Testis (tissue), 2 donors: ENCODE measurements at regions not wholly inside any gene's neighbourhood (a gene's known extent, or its start where the extent isn't known, plus 50 kb on each side); places are given as distances from the start of the nearest gene placed in this dataset.

Experiments used
- POLR2A ChIP-seq: fragments of 450-650 bp; IDR thresholded peaks from one replicate; pipeline ENCODE4 v1.6.1; 2017; ENCODE audit warnings: antibody characterized with exemption, mild to moderate bottlenecking, moderate library complexity
- TF ChIP-seq, protein P1 (sequence below), 3 experiments: fragments of 450-650 bp in 2 of 3; fragments of 200-600 bp in 1 of 3; sonication (generic) in 1 of 3; IDR thresholded peaks; one replicate each; pipeline ENCODE4 v1.5.1; 2016 to 2019; ENCODE audit warnings: antibody characterized with exemption in 3 of 3, mild to moderate bottlenecking in 2 of 3, moderate library complexity in 1 of 3

DNA sequence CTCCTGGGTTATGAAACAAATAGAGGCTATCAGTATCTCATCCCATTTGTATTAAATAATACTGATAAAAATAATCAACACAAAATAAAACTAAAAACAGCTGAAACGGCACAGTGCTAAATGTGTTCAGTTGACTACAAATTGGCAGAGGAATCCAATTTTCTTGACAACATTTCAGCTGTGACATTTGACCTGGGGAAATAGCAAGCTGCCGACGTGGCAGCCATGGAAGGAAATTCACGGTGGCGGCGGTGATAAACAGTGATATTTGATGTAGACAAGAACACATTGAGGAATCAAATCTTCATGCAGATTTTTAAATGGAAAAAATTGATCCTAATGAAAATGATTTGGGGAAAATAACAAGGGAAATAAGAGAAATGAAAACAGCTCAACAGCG is 159.1 kb upstream of the RTL1 start:
- TF ChIP-seq, protein P1, sequence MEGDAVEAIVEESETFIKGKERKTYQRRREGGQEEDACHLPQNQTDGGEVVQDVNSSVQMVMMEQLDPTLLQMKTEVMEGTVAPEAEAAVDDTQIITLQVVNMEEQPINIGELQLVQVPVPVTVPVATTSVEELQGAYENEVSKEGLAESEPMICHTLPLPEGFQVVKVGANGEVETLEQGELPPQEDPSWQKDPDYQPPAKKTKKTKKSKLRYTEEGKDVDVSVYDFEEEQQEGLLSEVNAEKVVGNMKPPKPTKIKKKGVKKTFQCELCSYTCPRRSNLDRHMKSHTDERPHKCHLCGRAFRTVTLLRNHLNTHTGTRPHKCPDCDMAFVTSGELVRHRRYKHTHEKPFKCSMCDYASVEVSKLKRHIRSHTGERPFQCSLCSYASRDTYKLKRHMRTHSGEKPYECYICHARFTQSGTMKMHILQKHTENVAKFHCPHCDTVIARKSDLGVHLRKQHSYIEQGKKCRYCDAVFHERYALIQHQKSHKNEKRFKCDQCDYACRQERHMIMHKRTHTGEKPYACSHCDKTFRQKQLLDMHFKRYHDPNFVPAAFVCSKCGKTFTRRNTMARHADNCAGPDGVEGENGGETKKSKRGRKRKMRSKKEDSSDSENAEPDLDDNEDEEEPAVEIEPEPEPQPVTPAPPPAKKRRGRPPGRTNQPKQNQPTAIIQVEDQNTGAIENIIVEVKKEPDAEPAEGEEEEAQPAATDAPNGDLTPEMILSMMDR (IDR thresholded peaks at IDR 0.05): no peak
- no peak for TF ChIP-seq POLR2A
